Breast epithelium (tissue), 3 donors: ENCODE measurements at regions not wholly inside any gene's neighbourhood (a gene's known extent, or its start where the extent isn't known, plus 50 kb on each side); places are given as distances from the start of the nearest gene placed in this dataset.

Experiments
- POLR2AphosphoS5 ChIP-seq, 3 donors: sonication (generic); formaldehyde crosslinking; IDR thresholded peaks; one replicate each; pipeline ENCODE4 v1.6.1; 2017; ENCODE audit warnings: antibody characterized with exemption in 3 of 3
- TF ChIP-seq, protein P1 (sequence below), 3 donors: fragments of 450-650 bp; IDR thresholded peaks; one replicate each; pipeline ENCODE4 v1.5.1; 2016 to 2017; ENCODE audit warnings: antibody characterized with exemption in 3 of 3, mild to moderate bottlenecking in 3 of 3, moderate library complexity in 3 of 3

DNA sequence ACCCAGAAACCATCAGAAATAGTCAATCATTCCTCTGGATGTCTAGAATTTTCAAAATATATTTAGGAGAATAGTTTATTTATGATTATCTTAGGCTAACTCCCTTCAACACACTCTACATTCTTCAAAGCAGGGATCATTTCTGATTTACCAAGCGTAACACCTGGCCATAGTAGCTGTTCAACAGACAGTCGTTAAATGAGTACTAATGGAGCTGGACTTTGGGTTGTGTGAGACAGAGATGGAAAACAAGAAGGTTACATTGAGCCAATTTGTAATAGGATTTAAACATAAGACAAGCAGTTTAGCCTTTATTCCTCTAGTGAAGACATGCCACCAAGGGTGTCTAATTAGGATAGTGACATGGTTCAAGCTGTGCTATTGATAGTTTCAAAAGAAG is 129.2 kb upstream of the ANO3 start:
- TF ChIP-seq, protein P1, sequence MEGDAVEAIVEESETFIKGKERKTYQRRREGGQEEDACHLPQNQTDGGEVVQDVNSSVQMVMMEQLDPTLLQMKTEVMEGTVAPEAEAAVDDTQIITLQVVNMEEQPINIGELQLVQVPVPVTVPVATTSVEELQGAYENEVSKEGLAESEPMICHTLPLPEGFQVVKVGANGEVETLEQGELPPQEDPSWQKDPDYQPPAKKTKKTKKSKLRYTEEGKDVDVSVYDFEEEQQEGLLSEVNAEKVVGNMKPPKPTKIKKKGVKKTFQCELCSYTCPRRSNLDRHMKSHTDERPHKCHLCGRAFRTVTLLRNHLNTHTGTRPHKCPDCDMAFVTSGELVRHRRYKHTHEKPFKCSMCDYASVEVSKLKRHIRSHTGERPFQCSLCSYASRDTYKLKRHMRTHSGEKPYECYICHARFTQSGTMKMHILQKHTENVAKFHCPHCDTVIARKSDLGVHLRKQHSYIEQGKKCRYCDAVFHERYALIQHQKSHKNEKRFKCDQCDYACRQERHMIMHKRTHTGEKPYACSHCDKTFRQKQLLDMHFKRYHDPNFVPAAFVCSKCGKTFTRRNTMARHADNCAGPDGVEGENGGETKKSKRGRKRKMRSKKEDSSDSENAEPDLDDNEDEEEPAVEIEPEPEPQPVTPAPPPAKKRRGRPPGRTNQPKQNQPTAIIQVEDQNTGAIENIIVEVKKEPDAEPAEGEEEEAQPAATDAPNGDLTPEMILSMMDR (IDR thresholded peaks at IDR 0.05): no peak
- no peak for TF ChIP-seq POLR2AphosphoS5 (IDR thresholded peaks at IDR 0.05)
